Liver (tissue), 8 donors: ENCODE measurements at regions not wholly inside any gene's neighbourhood (a gene's known extent, or its start where the extent isn't known, plus 50 kb on each side); places are given as distances from the start of the nearest gene placed in this dataset.

Source experiments
- DNase-seq: peaks from one replicate; pipeline ENCODE4 v3.0.0-alpha.2; 2017; ENCODE audit warnings: low spot score
- H3K27ac ChIP-seq, 2 donors: one replicate each; pipeline ENCODE4 v1.7.0; 2013; ENCODE audit warnings: inconsistent platforms in 2 of 2, low read length in 2 of 2, control low read depth in 1 of 2, low read depth in 1 of 2, mild to moderate bottlenecking in 1 of 2
- H3K27me3 ChIP-seq, 4 donors: one replicate each; pipeline versions ENCODE4 v1.6.1 to v1.7.0; 2013; ENCODE audit warnings: low read length in 3 of 4, inconsistent platforms in 1 of 4, mild to moderate bottlenecking in 1 of 4, moderate library complexity in 1 of 4; ENCODE audit not compliant: control insufficient read depth in 4 of 4, insufficient read depth in 4 of 4
- H3K36me3 ChIP-seq, 4 donors: one replicate each; pipeline versions ENCODE4 v1.6.1 to v1.7.0; 2013; ENCODE audit warnings: low read length in 3 of 4, mild to moderate bottlenecking in 3 of 4, low read depth in 1 of 4, moderate library complexity in 1 of 4; ENCODE audit not compliant: control insufficient read depth in 4 of 4, insufficient read depth in 3 of 4
- H3K4me1 ChIP-seq, 4 donors: one replicate each; pipeline versions ENCODE4 v1.6.1 to v1.7.0; 2013; ENCODE audit warnings: low read length in 3 of 4, mild to moderate bottlenecking in 3 of 4, moderate library complexity in 1 of 4; ENCODE audit not compliant: control insufficient read depth in 4 of 4, insufficient read depth in 4 of 4
- H3K4me3 ChIP-seq, 3 donors: one replicate each; pipeline versions ENCODE4 v1.6.1 to v1.7.0; 2013; ENCODE audit warnings: low read length in 3 of 3, control low read depth in 1 of 3, low read depth in 1 of 3, mild to moderate bottlenecking in 1 of 3
- H3K9ac ChIP-seq, 2 donors: one replicate each; pipeline ENCODE4 v1.7.0; 2013; ENCODE audit warnings: low read length in 2 of 2, mild to moderate bottlenecking in 2 of 2, moderate library complexity in 2 of 2, control low read depth in 1 of 2, low read depth in 1 of 2
- H3K9me3 ChIP-seq, 4 donors: one replicate each; pipeline versions ENCODE4 v1.6.1 to v1.7.0; 2013; ENCODE audit warnings: low read length in 3 of 4; ENCODE audit not compliant: control insufficient read depth in 4 of 4
- ATF3 ChIP-seq: IDR thresholded peaks from 2 replicates; pipeline ENCODE4 v1.6.1; 2016; ENCODE audit warnings: antibody characterized with exemption
- CTCF ChIP-seq: fragments of 150-350 bp; IDR thresholded peaks from 2 replicates; pipeline ENCODE4 v1.5.1; 2017; ENCODE audit warnings: improper control_type of control experiment, low read depth, low read length; ENCODE audit not compliant: missing input control
- EGR1 ChIP-seq, 2 donors: IDR thresholded peaks; 2 replicates each; pipeline ENCODE4 v1.6.1; 2016 to 2018; ENCODE audit warnings: antibody characterized with exemption in 2 of 2, low read depth in 2 of 2
- HNF4A ChIP-seq, 2 donors: conservative IDR thresholded peaks; 2 replicates each; pipeline ENCODE4 v1.6.1; 2016; ENCODE audit warnings: antibody characterized with exemption in 2 of 2, mild to moderate bottlenecking in 2 of 2
- HNF4G ChIP-seq: IDR thresholded peaks from 2 replicates; pipeline ENCODE4 v1.6.1; 2016; ENCODE audit warnings: antibody characterized with exemption
- JUND ChIP-seq, 2 donors: IDR thresholded peaks; 2 replicates each; pipeline ENCODE4 v1.6.1; 2016; ENCODE audit warnings: antibody characterized with exemption in 2 of 2
- MAX ChIP-seq: IDR thresholded peaks from 2 replicates; pipeline ENCODE4 v1.6.1; 2016; ENCODE audit warnings: antibody characterized with exemption
- NR2F2 ChIP-seq: IDR thresholded peaks from 2 replicates; pipeline ENCODE4 v1.6.1; 2016; ENCODE audit warnings: antibody characterized with exemption
- REST ChIP-seq: IDR thresholded peaks from 2 replicates; pipeline ENCODE4 v1.6.1; 2016; ENCODE audit warnings: antibody characterized with exemption, mild to moderate bottlenecking
- RXRA ChIP-seq, 2 donors: IDR thresholded peaks; 2 replicates each; pipeline ENCODE4 v1.6.1; 2017 to 2018; ENCODE audit warnings: antibody characterized with exemption in 2 of 2, mild to moderate bottlenecking in 1 of 2
- TAF1 ChIP-seq: conservative IDR thresholded peaks from 2 replicates; pipeline ENCODE4 v1.6.1; 2016; ENCODE audit warnings: antibody characterized with exemption, mild to moderate bottlenecking
- YY1 ChIP-seq: IDR thresholded peaks from 2 replicates; pipeline ENCODE4 v1.6.1; 2016; ENCODE audit warnings: antibody characterized with exemption, mild to moderate bottlenecking
- ZBTB33 ChIP-seq: IDR thresholded peaks from 2 replicates; pipeline ENCODE4 v1.6.1; 2016; ENCODE audit warnings: antibody characterized with exemption
- WGBS: extraction: QIAGEN DNeasy Blood & Tissue Kit; methylation state at CpG from one replicate; pipeline ENCODE4 v1.1.7; 2013; 5-methylcytosine and 5-hydroxymethylcytosine counted together
- donor health status: healthy.
- donor health status: healthy.
- donor health status: healthy.
- donor health status: healthy.
- donor health status: healthy.

GRCh38 chr9:90274725-90275124 is 367.9 kb downstream of the DIRAS2 start:
- H3K4me3 ChIP-seq, result no peak overlapping the region
- 65% methylated on average over 4 of the region's 4 CpGs for WGBS

GRCh38 chr9:90285946-90286345 is 356.7 kb downstream of the DIRAS2 start:
- Histone ChIP-seq H3K4me3 (no peak overlapping the region), H3K36me3 (no peaks in the 10 kb centered on the region), H3K27me3 (peaks cover 0 to 8% (median 0%) of the 10 kb centered on the region in 4 donors), H3K4me1 (no peaks in the 10 kb centered on the region), H3K27ac (no peak overlapping the region), H3K9me3 (no peaks in the 10 kb centered on the region), H3K9ac (no peak overlapping the region)
- TF ChIP-seq HNF4A (conservative IDR thresholded peaks at IDR 0.05), result no peak
- TF ChIP-seq YY1, result no peak
- TF ChIP-seq TAF1, result no peak
- TF ChIP-seq MAX, result no peak
- TF ChIP-seq ATF3, result no peak
- no peak for TF ChIP-seq REST
- no peak for TF ChIP-seq ZBTB33
- no peak for TF ChIP-seq RXRA (IDR thresholded peaks at IDR 0.05)
- WGBS, result 89% methylated on average over 2 of the region's 2 CpGs
- DNase-seq, result no peak

More at GRCh38 chr9:90274725-90275124, 367.9 kb downstream of the DIRAS2 start:
- H3K9ac ChIP-seq, result no peak overlapping the region
- H3K9me3 ChIP-seq, result peaks cover 0 to 1% (median 0%) of the 10 kb centered on the region in 4 donors
- DNase-seq, result no peak
- no peaks in the 10 kb centered on the region for H3K36me3 ChIP-seq
- TF ChIP-seq CTCF (no peak), HNF4G (no peak), RXRA (IDR thresholded peaks at IDR 0.05) (no peak), ATF3 (no peak), HNF4A (conservative IDR thresholded peaks at IDR 0.05) (no peak), NR2F2 (no peak), JUND (IDR thresholded peaks at IDR 0.05) (no peak), MAX (no peak), EGR1 (IDR thresholded peaks at IDR 0.05; ENCODE audit: low read depth in 2 of 2) (no peak)
- H3K4me1 ChIP-seq, result no peaks in the 10 kb centered on the region
- H3K27ac ChIP-seq, result no peak overlapping the region
- peaks cover 0 to 2% (median 2%) of the 10 kb centered on the region in 4 donors for H3K27me3 ChIP-seq
